Mesendoderm (in vitro differentiated cells): ENCODE measurements at regions not wholly inside any gene's neighbourhood (a gene's known extent, or its start where the extent isn't known, plus 50 kb on each side); places are given as distances from the start of the nearest gene placed in this dataset.

Experiments used
- DNase-seq: peaks from one replicate; pipeline ENCODE4 v3.0.0; 2013
- H2AK5ac ChIP-seq: 2 replicates; pipeline ENCODE4 v1.6.1; 2013; ENCODE audit warnings: low read length, inconsistent platforms
- H2BK120ac ChIP-seq: 2 replicates; pipeline ENCODE4 v1.6.1; 2013; ENCODE audit warnings: low read depth, mild to moderate bottlenecking, low read length, moderate library complexity, mixed read lengths
- H2BK15ac ChIP-seq: replicated peaks from 2 replicates; pipeline ENCODE4 v1.6.1; 2013; ENCODE audit warnings: low read depth, mild to moderate bottlenecking, moderate library complexity
- H2BK5ac ChIP-seq: 2 replicates; pipeline ENCODE4 v1.6.1; 2013; ENCODE audit warnings: low read length, inconsistent platforms
- H3K18ac ChIP-seq: 2 replicates; pipeline ENCODE4 v1.6.1; 2013; ENCODE audit warnings: mild to moderate bottlenecking, low read length, mixed read lengths
- H3K23ac ChIP-seq: one replicate; pipeline ENCODE4 v1.6.1; 2013; ENCODE audit warnings: low read length
- H3K27ac ChIP-seq: 2 replicates; pipeline ENCODE4 v1.5.1; 2013; ENCODE audit warnings: low read depth, mild to moderate bottlenecking, inconsistent platforms, low read length, moderate library complexity
- H3K27me3 ChIP-seq: 2 replicates; pipeline ENCODE4 v1.6.1; 2013; ENCODE audit warnings: low read length, control low read depth, mild to moderate bottlenecking, inconsistent platforms; ENCODE audit not compliant: insufficient read depth, poor library complexity
- H3K36me3 ChIP-seq: 2 replicates; pipeline ENCODE4 v1.6.1; 2013; ENCODE audit warnings: low read length, inconsistent platforms; ENCODE audit not compliant: control insufficient read depth, insufficient read depth
- H3K4ac ChIP-seq: one replicate; pipeline ENCODE4 v1.6.1; 2013; ENCODE audit warnings: low read depth, mild to moderate bottlenecking, low read length, moderate library complexity
- H3K4me1 ChIP-seq: 2 replicates; pipeline ENCODE4 v1.6.1; 2013; ENCODE audit warnings: low read depth, low read length, inconsistent platforms; ENCODE audit not compliant: control insufficient read depth
- H3K4me2 ChIP-seq: 2 replicates; pipeline ENCODE4 v1.6.1; 2013; ENCODE audit warnings: low read length
- H3K4me3 ChIP-seq: 2 replicates; pipeline ENCODE4 v1.5.1; 2013; ENCODE audit warnings: mild to moderate bottlenecking, low read length
- H3K56ac ChIP-seq: one replicate; pipeline ENCODE4 v1.6.1; 2013; ENCODE audit warnings: low read length
- H3K79me1 ChIP-seq: 2 replicates; pipeline ENCODE4 v1.6.1; 2013; ENCODE audit warnings: low read length, inconsistent platforms
- H3K79me2 ChIP-seq: 2 replicates; pipeline ENCODE4 v1.6.1; 2013; ENCODE audit warnings: mild to moderate bottlenecking, low read length; ENCODE audit not compliant: control insufficient read depth, insufficient read depth
- H3K9ac ChIP-seq: 2 replicates; pipeline ENCODE4 v1.6.1; 2013; ENCODE audit warnings: low read length, inconsistent platforms
- H4K5ac ChIP-seq: one replicate; pipeline ENCODE4 v1.6.1; 2013; ENCODE audit warnings: low read length
- H4K8ac ChIP-seq: one replicate; pipeline ENCODE4 v1.6.1; 2013; ENCODE audit warnings: low read depth, mild to moderate bottlenecking, control low read depth, low read length, moderate library complexity
- WGBS: extraction: QIAGEN DNeasy Blood & Tissue Kit; methylation state at CpG from one replicate; pipeline ENCODE4 v1.1.7; 2013; ENCODE audit warnings: low lambda C conversion rate, missing lambda C conversion rate; ENCODE audit not compliant: insufficient coverage; ENCODE audit errors: extremely low coverage; 5-methylcytosine and 5-hydroxymethylcytosine counted together

DNA sequence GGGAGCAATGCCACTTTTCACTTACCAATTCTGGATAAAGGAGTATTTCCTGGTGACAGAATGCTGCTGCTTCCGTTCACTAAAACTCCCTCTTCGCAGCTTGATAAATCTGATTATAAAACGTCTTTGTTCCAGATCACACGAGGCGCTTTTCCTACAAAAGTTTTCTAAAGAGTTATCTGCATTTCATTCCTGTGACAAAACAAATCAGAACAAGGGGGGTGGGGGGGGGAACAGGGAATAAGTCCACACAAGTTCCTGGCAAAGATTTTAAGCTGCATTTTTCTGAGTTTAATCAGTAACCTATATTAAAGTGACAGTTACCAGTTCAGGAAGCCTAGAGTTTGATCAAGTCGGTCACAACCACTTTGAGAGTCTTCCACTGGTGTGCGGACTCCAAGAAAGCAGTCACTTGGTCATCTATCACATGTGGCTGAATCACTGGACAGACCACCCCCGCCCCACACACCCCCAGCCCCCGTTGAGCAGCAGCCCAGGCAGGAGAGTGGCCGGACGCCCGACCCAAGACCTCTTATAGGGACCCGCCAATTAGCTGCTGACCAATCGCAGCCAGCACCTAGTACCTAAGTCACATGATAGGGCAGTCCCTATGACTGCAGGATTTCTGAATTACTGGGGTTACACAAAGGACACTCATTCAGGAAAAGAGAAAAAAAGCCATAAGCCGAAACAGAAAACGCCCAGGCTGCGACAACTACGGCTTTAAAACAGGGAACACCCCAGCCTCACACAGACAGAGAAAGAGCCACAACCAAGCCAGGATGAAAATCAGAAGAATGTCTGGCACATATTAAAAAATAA lies 569.3 kb upstream of the DIPK2B start:
- H2AK5ac ChIP-seq, result no peak overlapping the region
- H3K79me2 ChIP-seq, result peaks cover 22% of the 10 kb centered on the region
- H3K56ac ChIP-seq, result no peak overlapping the region
- no peaks in the 10 kb centered on the region for H3K27me3 ChIP-seq
- no peaks in the 10 kb centered on the region for H3K79me1 ChIP-seq
- H2BK120ac ChIP-seq, result no peak overlapping the region
- DNase-seq, result no peak
- H3K23ac ChIP-seq, result no peak overlapping the region
- no peak overlapping the region for H3K4ac ChIP-seq
- H3K27ac ChIP-seq, result no peak overlapping the region
- no CpG with 5 or more reads among the region's 18 CpGs for WGBS
- no peak overlapping the region for H3K18ac ChIP-seq
- H2BK5ac ChIP-seq, result no peak overlapping the region
- H2BK15ac ChIP-seq, result no peak overlapping the region
- no peak overlapping the region for H4K5ac ChIP-seq
- no peak overlapping the region for H3K9ac ChIP-seq
- no peaks in the 10 kb centered on the region for H3K4me1 ChIP-seq
- H4K8ac ChIP-seq, result no peak overlapping the region
- no peak overlapping the region for H3K4me2 ChIP-seq
- no peak overlapping the region for H3K4me3 ChIP-seq
- no peaks in the 10 kb centered on the region for H3K36me3 ChIP-seq

DNA sequence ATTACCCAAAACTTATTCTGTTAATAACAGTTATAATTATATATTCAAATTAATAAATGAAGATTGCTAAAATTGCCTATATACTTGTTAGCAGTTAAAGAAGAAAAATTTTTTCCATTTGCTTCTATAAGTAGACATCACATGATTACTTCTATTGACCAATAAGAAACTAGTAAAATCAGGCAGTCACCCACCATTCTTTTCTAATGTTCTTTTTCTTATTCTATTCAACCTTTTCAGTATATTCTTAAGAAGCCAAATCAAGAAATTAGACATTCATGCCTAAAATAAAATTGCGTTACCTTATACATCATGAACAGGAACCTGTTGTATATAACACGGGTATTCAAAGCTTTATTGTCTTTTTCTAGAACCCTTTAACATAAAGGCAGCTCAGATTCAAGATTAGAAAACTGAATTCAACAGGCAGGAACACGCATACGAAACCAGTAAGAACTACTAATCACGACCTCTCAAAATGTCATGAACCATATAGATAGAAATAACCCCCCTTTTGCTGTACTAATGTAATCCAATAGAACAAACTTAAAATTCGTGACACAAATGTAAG lies 568.1 kb upstream of the DIPK2B start:
- Histone ChIP-seq H2AK5ac (no peak overlapping the region), H4K5ac (no peak overlapping the region), H3K4me1 (no peaks in the 10 kb centered on the region), H3K56ac (no peak overlapping the region), H3K79me1 (no peaks in the 10 kb centered on the region), H3K36me3 (no peaks in the 10 kb centered on the region), H2BK15ac (no peak overlapping the region), H2BK5ac (no peak overlapping the region), H3K9ac (no peak overlapping the region), H2BK120ac (no peak overlapping the region), H3K27ac (no peak overlapping the region), H4K8ac (no peak overlapping the region), H3K4ac (no peak overlapping the region), H3K79me2 (peaks cover 18% of the 10 kb centered on the region), H3K27me3 (no peaks in the 10 kb centered on the region), H3K4me3 (no peak overlapping the region), H3K23ac (no peak overlapping the region), H3K18ac (no peak overlapping the region), H3K4me2 (no peak overlapping the region)
- WGBS, result no CpG with 5 or more reads among the region's 6 CpGs
- no peak for DNase-seq

DNA sequence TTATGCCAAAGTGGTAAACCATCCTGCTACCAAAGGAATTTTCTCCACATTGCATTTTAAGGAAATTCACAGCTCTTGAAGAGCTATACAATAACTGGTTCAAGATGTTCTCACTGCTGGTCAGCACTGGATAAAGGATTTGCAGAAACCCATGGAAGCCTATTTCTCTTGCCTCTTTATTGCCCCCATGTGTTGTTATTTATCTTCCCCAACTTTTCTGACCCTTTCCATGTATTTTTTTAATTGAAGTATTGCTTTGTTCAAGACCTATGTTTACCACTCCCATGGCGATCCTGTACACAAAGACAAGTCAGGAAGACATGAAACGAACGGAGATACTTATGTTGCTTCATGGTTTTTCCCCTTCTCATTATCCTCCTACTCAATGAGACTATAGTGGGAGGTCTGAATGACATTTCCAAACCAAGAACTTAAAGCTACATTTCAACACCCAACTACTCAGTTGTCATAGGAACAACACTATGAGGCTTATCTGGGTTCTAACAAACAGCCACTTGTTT lies 566.4 kb upstream of the DIPK2B start:
- no peak overlapping the region for H3K4me3 ChIP-seq
- no peak overlapping the region for H2BK5ac ChIP-seq
- no peak overlapping the region for H3K4me2 ChIP-seq
- no peak overlapping the region for H4K5ac ChIP-seq
- H4K8ac ChIP-seq, result no peak overlapping the region
- H3K4ac ChIP-seq, result no peak overlapping the region
- no peaks in the 10 kb centered on the region for H3K79me1 ChIP-seq
- no peaks in the 10 kb centered on the region for H3K4me1 ChIP-seq
- no peak overlapping the region for H3K23ac ChIP-seq
- H3K27me3 ChIP-seq, result no peaks in the 10 kb centered on the region
- no peak overlapping the region for H3K18ac ChIP-seq
- H3K56ac ChIP-seq, result no peak overlapping the region
- DNase-seq, result no peak
- H2BK120ac ChIP-seq, result no peak overlapping the region
- no peak overlapping the region for H2AK5ac ChIP-seq
- H3K27ac ChIP-seq, result no peak overlapping the region
- no peak overlapping the region for H3K9ac ChIP-seq
- H3K36me3 ChIP-seq, result no peaks in the 10 kb centered on the region
- WGBS, result no CpG with 5 or more reads among the region's 3 CpGs
- peaks cover 10% of the 10 kb centered on the region for H3K79me2 ChIP-seq
- no peak overlapping the region for H2BK15ac ChIP-seq

DNA sequence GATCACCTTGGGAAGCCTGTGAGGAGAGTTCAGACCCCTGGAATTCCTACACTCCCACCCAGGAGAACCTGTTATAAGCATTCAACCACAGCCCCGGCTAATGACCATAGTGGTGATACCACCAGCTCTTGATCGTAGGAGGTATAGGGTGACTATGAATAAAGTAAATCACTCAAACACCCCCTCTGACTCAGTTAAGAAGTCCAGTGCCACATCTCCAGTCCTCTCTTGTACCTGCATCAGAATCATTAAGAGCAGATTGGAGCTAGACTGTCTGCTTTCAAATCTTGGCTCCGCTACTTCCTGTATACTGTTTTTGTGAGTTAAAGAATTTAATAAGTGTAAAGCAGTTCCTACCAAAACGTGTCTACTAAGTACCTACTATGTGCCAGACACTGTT lies 565.1 kb upstream of the DIPK2B start:
- Histone ChIP-seq H3K9ac (no peak overlapping the region), H4K8ac (no peak overlapping the region), H3K56ac (no peak overlapping the region), H2BK120ac (no peak overlapping the region), H4K5ac (no peak overlapping the region), H2AK5ac (no peak overlapping the region), H3K79me2 (peaks cover 5% of the 10 kb centered on the region), H2BK5ac (no peak overlapping the region), H3K27me3 (no peaks in the 10 kb centered on the region), H3K18ac (no peak overlapping the region), H3K23ac (no peak overlapping the region), H2BK15ac (no peak overlapping the region), H3K36me3 (no peaks in the 10 kb centered on the region), H3K4ac (no peak overlapping the region), H3K4me3 (no peak overlapping the region), H3K27ac (no peak overlapping the region), H3K79me1 (no peaks in the 10 kb centered on the region), H3K4me2 (no peak overlapping the region), H3K4me1 (no peaks in the 10 kb centered on the region)
- no CpG with 5 or more reads among the region's 4 CpGs for WGBS
- DNase-seq, result no peak

DNA sequence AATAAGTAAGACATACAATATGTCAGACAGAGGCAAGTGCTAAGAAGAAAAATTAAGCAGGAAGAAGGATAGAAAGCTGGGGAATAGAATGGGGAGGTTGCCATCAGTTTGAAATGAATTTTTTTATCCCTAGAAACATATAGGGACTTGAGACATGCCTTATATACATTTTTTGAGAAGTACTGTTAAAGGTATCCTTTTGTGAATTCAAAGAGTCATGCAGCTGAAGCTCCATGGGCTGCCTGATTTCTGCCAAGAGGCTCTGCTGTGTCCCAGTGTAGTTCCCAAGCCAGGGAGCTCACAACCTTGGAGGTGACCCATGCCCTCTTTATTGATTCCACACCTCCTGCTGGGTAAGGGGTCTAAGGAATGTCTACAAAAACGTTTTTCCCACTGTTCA lies 564.6 kb upstream of the DIPK2B start:
- H3K4me3 ChIP-seq, result no peak overlapping the region

More for the DNA sequence above, 564.6 kb upstream of the DIPK2B start:
- Histone ChIP-seq H3K4ac (no peak overlapping the region), H3K27me3 (no peaks in the 10 kb centered on the region), H3K27ac (no peak overlapping the region), H3K36me3 (no peaks in the 10 kb centered on the region), H3K4me2 (no peak overlapping the region), H2AK5ac (no peak overlapping the region), H2BK120ac (no peak overlapping the region), H3K9ac (no peak overlapping the region), H3K18ac (no peak overlapping the region), H3K56ac (no peak overlapping the region), H3K23ac (no peak overlapping the region), H4K5ac (no peak overlapping the region), H3K79me1 (no peaks in the 10 kb centered on the region), H3K79me2 (peaks cover 5% of the 10 kb centered on the region), H3K4me1 (no peaks in the 10 kb centered on the region), H4K8ac (no peak overlapping the region), H2BK15ac (no peak overlapping the region), H2BK5ac (no peak overlapping the region)
- WGBS, result no CpG with 5 or more reads among the region's 1 CpG
- DNase-seq, result no peak
